HCT116 (cell line): ENCODE measurements at regions not wholly inside any gene's neighbourhood (a gene's known extent, or its start where the extent isn't known, plus 50 kb on each side); places are given as distances from the start of the nearest gene placed in this dataset.

ENCODE experiments used
- ATAC-seq: fragments of 200-7000 bp; cut with Tn5 transposase; 2 replicates; pipeline ENCODE4 v1.9.1; 2020; ENCODE audit warnings: mild to moderate bottlenecking, moderate library complexity
- BruUV-seq: library from RNA; stranded (reverse); fragments of 400-500 nt; replicated peaks from 2 replicates; lab custom pipeline; 2021; lab: Mats Ljungman, UMichigan
- CTCF ChIA-PET: fragments of 300-600 bp; sonication (Branson Sonifier 250); formaldehyde crosslinking; loops from one replicate; lab custom pipeline; 2021; ENCODE audit warnings: antibody characterized with exemption; lab: Charles Lee
- POLR2A ChIA-PET: fragments of 300-600, 350-600 bp; sonication (Branson Sonifier 250); formaldehyde crosslinking; loops from one replicate; lab custom pipeline; 2021; ENCODE audit warnings: antibody characterized with exemption; lab: Charles Lee
- RAD21 ChIA-PET, 2 experiments: fragments of 300-600 bp; sonication (Branson Sonifier 250); formaldehyde crosslinking; loops; one replicate each; lab custom pipeline; 2023; ENCODE audit warnings: low total read pairs in 2 of 2; ENCODE audit not compliant: uncharacterized antibody in 2 of 2, unreplicated experiment in 2 of 2, low non-redundant PET in 1 of 2; lab: Charles Lee
- DNase-seq: peaks from one replicate; pipeline ENCODE4 v3.0.0-alpha.2; 2010; ENCODE audit warnings: low read depth, low spot score
- H2AFZ ChIP-seq: fragments of 200-600 bp; shearing (Covaris generic), sonication (generic); 2 replicates; pipeline ENCODE4 v1.6.1; 2017; ENCODE audit warnings: low read depth, mixed run types, mixed read lengths, antibody characterized with exemption, low read length; ENCODE audit not compliant: poor library complexity, severe bottlenecking
- H3K27ac ChIP-seq: 2 replicates; pipeline ENCODE4 v1.5.1; 2012; ENCODE audit warnings: low read depth, low read length
- H3K27me3 ChIP-seq: fragments of 200-600 bp; sonication (generic); 2 replicates; pipeline ENCODE4 v1.6.1; 2016; ENCODE audit warnings: mixed run types, low read length, mixed read lengths; ENCODE audit not compliant: insufficient read depth
- H3K36me3 ChIP-seq, 2 experiments: fragments of 200-500 bp in 1 of 2; fragments of 200-600 bp in 1 of 2; sonication (Bioruptor generic) in 1 of 2; sonication (generic) in 1 of 2; 2 replicates each; pipeline versions ENCODE4 v1.5.1 to v1.6.1; 2014 to 2016; ENCODE audit warnings: low read length in 2 of 2, inconsistent platforms in 1 of 2, mixed read lengths in 1 of 2, mixed run types in 1 of 2; ENCODE audit not compliant: insufficient read depth in 2 of 2, control insufficient read depth in 1 of 2
- H3K4me1 ChIP-seq, 2 experiments: fragments of 200-600 bp in 1 of 2; sonication (generic) in 1 of 2; 2 replicates each; pipeline versions ENCODE4 v1.5.1 to v1.6.1; 2012 to 2017; ENCODE audit warnings: low read length in 2 of 2, inconsistent platforms in 1 of 2, mild to moderate bottlenecking in 1 of 2, mixed read lengths in 1 of 2, mixed run types in 1 of 2, moderate library complexity in 1 of 2; ENCODE audit not compliant: insufficient read depth in 2 of 2, control insufficient read depth in 1 of 2
- H3K4me2 ChIP-seq: fragments of 200-600 bp; sonication (generic); 2 replicates; pipeline ENCODE4 v1.6.1; 2017; ENCODE audit warnings: mixed run types, low read length, mixed read lengths
- H3K4me3 ChIP-seq, 2 experiments: fragments of 200-600 bp in 1 of 2; sonication (generic) in 1 of 2; replicated peaks in 1 of 2; 2 replicates each; pipeline ENCODE4 v1.5.1; 2011 to 2016; ENCODE audit warnings: low read length in 2 of 2, control low read depth in 1 of 2, low read depth in 1 of 2, mild to moderate bottlenecking in 1 of 2, mixed read lengths in 1 of 2, mixed run types in 1 of 2
- H3K79me2 ChIP-seq: fragments of 200-600 bp; sonication (generic); 2 replicates; pipeline ENCODE4 v1.6.1; 2017; ENCODE audit warnings: mild to moderate bottlenecking, mixed run types, low read length, moderate library complexity, mixed read lengths; ENCODE audit not compliant: insufficient read depth
- H3K9ac ChIP-seq: fragments of 200-600 bp; sonication (generic); 2 replicates; pipeline ENCODE4 v1.6.1; 2016; ENCODE audit warnings: low read length, mixed read lengths
- H3K9me2 ChIP-seq: fragments of 200-600 bp; sonication (generic), shearing (Covaris generic); 2 replicates; pipeline ENCODE4 v1.6.1; 2017; ENCODE audit warnings: mixed run types, mild to moderate bottlenecking, moderate library complexity; ENCODE audit not compliant: insufficient read depth
- H3K9me3 ChIP-seq, 2 experiments: fragments of 200-500 bp in 1 of 2; fragments of 200-600 bp in 1 of 2; sonication (Bioruptor generic) in 1 of 2; sonication (generic) in 1 of 2; 2 replicates each; pipeline ENCODE4 v1.6.1; 2014 to 2017; ENCODE audit warnings: low read length in 2 of 2, mixed read lengths in 2 of 2, inconsistent platforms in 1 of 2, low read depth in 1 of 2, mild to moderate bottlenecking in 1 of 2, mixed run types in 1 of 2, moderate library complexity in 1 of 2; ENCODE audit not compliant: control insufficient read depth in 1 of 2, insufficient read depth in 1 of 2
- H4K20me1 ChIP-seq: fragments of 200-600 bp; sonication (generic), shearing (Covaris generic); 2 replicates; pipeline ENCODE4 v1.6.1; 2017; ENCODE audit warnings: mixed run types, mild to moderate bottlenecking, moderate library complexity; ENCODE audit not compliant: insufficient read depth
- CBX3 ChIP-seq: IDR thresholded peaks from 2 replicates; pipeline ENCODE4 v1.6.1; 2012; ENCODE audit warnings: low read depth
- CEBPB ChIP-seq: IDR thresholded peaks from 2 replicates; pipeline ENCODE4 v1.6.1; 2012; ENCODE audit warnings: low read depth
- EZH2phosphoT487 ChIP-seq: fragments of 200-600 bp; IDR thresholded peaks from 2 replicates; pipeline ENCODE4 v1.6.1; 2018; ENCODE audit warnings: antibody characterized with exemption, borderline replicate concordance
- JUND ChIP-seq: IDR thresholded peaks from 2 replicates; pipeline ENCODE4 v1.6.1; 2012
- POLR2A ChIP-seq: IDR thresholded peaks from 2 replicates; pipeline ENCODE4 v1.7.0; 2011; ENCODE audit warnings: borderline replicate concordance; ENCODE audit not compliant: insufficient read depth, insufficient read length; ENCODE audit errors: extremely low read depth
- POLR2AphosphoS5 ChIP-seq: IDR thresholded peaks from 2 replicates; pipeline ENCODE4 v1.6.1; 2011; ENCODE audit warnings: mild to moderate bottlenecking, low read depth, low read length, moderate library complexity
- RAD21 ChIP-seq: IDR thresholded peaks from 2 replicates; pipeline ENCODE4 v1.6.1; 2012; ENCODE audit warnings: low read depth, mild to moderate bottlenecking
- SIN3A ChIP-seq: IDR thresholded peaks from 2 replicates; pipeline ENCODE4 v1.6.1; 2012; ENCODE audit warnings: low read depth
- SP1 ChIP-seq: IDR thresholded peaks from 2 replicates; pipeline ENCODE4 v1.6.1; 2012; ENCODE audit warnings: low read depth
- TCF7L2 ChIP-seq: IDR thresholded peaks from 2 replicates; pipeline ENCODE4 v1.7.0; 2011; ENCODE audit warnings: borderline replicate concordance, inconsistent platforms; ENCODE audit not compliant: insufficient read depth, insufficient read length; ENCODE audit errors: extremely low read depth
- YY1 ChIP-seq: IDR thresholded peaks from 2 replicates; pipeline ENCODE4 v1.6.1; 2011; ENCODE audit warnings: low read length, low read depth, moderate library complexity, mild to moderate bottlenecking; ENCODE audit not compliant: insufficient replicate concordance; ENCODE audit errors: extremely low read depth
- intact Hi-C: fragments of 100-400 bp; cut with micrococcal nuclease; formaldehyde crosslinking; loops from 2 replicates; pipeline ENCODE4 v1.10.0; 2022
- TF ChIP-seq, protein P1 (sequence below): IDR thresholded peaks from 2 replicates; pipeline ENCODE4 v1.6.1; 2012
- TF ChIP-seq, protein P2 (sequence below): IDR thresholded peaks from 2 replicates; pipeline ENCODE4 v1.6.1; 2011; ENCODE audit warnings: mild to moderate bottlenecking, low read length, moderate library complexity; ENCODE audit not compliant: insufficient replicate concordance; ENCODE audit errors: extremely low read depth
- TF ChIP-seq, protein P3 (sequence below): IDR thresholded peaks from 2 replicates; pipeline ENCODE4 v1.6.1; 2012; ENCODE audit warnings: low read depth

DNA sequence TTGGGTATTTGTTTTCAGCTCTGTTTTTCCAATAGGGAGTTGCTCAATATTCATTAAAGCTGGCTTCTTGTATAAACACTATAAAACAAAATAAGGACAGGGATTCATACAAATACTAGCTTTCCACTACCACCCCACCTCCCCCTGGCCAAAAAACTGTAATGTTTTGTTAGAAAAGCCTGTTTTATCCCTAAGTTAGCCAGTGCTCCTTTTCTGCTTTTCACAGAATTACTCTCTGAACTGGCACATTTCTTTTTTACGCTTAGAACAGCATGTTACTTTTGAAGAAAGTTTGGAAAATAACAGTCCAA is 147.4 kb upstream of the DMRT1 start:
- BruUV-seq, result no TSS peak
- H3K9me3 ChIP-seq, result no peaks in the 10 kb centered on the region
- no peak overlapping the region for H3K4me2 ChIP-seq
- no peak overlapping the region for H2AFZ ChIP-seq
- H3K36me3 ChIP-seq, result no peaks in the 10 kb centered on the region
- H3K27ac ChIP-seq, result no peak overlapping the region
- TF ChIP-seq TCF7L2 (no peak), YY1 (no peak), POLR2A (no peak), CEBPB (no peak), JUND (no peak), POLR2AphosphoS5 (no peak), RAD21 (no peak), SIN3A (no peak), SP1 (no peak), CBX3 (no peak), EZH2phosphoT487 (no peak)
- TF ChIP-seq, protein P1, sequence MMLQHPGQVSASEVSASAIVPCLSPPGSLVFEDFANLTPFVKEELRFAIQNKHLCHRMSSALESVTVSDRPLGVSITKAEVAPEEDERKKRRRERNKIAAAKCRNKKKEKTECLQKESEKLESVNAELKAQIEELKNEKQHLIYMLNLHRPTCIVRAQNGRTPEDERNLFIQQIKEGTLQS, result no peak
- TF ChIP-seq, protein P2, sequence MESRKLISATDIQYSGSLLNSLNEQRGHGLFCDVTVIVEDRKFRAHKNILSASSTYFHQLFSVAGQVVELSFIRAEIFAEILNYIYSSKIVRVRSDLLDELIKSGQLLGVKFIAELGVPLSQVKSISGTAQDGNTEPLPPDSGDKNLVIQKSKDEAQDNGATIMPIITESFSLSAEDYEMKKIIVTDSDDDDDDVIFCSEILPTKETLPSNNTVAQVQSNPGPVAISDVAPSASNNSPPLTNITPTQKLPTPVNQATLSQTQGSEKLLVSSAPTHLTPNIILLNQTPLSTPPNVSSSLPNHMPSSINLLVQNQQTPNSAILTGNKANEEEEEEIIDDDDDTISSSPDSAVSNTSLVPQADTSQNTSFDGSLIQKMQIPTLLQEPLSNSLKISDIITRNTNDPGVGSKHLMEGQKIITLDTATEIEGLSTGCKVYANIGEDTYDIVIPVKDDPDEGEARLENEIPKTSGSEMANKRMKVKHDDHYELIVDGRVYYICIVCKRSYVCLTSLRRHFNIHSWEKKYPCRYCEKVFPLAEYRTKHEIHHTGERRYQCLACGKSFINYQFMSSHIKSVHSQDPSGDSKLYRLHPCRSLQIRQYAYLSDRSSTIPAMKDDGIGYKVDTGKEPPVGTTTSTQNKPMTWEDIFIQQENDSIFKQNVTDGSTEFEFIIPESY, result no peak
- TF ChIP-seq, protein P3, sequence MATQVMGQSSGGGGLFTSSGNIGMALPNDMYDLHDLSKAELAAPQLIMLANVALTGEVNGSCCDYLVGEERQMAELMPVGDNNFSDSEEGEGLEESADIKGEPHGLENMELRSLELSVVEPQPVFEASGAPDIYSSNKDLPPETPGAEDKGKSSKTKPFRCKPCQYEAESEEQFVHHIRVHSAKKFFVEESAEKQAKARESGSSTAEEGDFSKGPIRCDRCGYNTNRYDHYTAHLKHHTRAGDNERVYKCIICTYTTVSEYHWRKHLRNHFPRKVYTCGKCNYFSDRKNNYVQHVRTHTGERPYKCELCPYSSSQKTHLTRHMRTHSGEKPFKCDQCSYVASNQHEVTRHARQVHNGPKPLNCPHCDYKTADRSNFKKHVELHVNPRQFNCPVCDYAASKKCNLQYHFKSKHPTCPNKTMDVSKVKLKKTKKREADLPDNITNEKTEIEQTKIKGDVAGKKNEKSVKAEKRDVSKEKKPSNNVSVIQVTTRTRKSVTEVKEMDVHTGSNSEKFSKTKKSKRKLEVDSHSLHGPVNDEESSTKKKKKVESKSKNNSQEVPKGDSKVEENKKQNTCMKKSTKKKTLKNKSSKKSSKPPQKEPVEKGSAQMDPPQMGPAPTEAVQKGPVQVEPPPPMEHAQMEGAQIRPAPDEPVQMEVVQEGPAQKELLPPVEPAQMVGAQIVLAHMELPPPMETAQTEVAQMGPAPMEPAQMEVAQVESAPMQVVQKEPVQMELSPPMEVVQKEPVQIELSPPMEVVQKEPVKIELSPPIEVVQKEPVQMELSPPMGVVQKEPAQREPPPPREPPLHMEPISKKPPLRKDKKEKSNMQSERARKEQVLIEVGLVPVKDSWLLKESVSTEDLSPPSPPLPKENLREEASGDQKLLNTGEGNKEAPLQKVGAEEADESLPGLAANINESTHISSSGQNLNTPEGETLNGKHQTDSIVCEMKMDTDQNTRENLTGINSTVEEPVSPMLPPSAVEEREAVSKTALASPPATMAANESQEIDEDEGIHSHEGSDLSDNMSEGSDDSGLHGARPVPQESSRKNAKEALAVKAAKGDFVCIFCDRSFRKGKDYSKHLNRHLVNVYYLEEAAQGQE, result no peak
- no peaks in the 10 kb centered on the region for H3K27me3 ChIP-seq
- H3K9me2 ChIP-seq, result no peaks in the 10 kb centered on the region
- H4K20me1 ChIP-seq, result no peaks in the 10 kb centered on the region
- H3K79me2 ChIP-seq, result no peaks in the 10 kb centered on the region
- ChIA-PET POLR2A (no interaction called here), RAD21 (no interaction called here), CTCF (no interaction called here)
- DNase-seq (no peak), ATAC-seq (no peak)
- H3K9ac ChIP-seq, result no peak overlapping the region
- no peak overlapping the region for H3K4me3 ChIP-seq
- H3K4me1 ChIP-seq, result peaks cover 4 to 5% of the 10 kb centered on the region in 2 experiments; a peak in 2 of 4 replicates
- intact Hi-C loops, result no loop called here
